ENCODE measurements at regions not wholly inside any gene's neighbourhood (a gene's known extent, or its start where the extent isn't known, plus 50 kb on each side); places are given as distances from the start of the nearest gene placed in this dataset.
A peak's percentile ranks its signal among the peaks of the same experiment; 100 is the strongest.
"Not testable (repeated sequence)": the region's sequence is repeated elsewhere in the genome, so short reads cannot be mapped to it uniquely, and the experiment has no call there.

DNA sequence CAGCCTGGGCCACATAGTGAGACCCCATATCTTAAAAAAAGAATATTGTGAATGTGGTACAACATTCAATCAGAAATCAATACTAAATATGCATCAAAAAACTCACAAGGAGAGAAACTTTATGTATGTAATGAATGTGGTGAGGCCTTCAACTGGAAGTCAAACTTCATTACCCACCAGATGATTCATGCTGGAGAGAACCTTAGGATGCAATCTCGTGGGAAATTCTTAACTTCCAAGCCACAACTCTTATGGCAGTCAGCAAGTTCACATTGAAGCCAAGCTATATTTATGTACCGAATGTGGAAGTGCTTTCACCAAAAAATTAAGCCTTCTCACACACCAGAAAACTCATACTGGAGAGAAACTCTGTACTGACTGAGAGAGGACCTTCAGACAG is 84.5 kb upstream of the UXT start:
- no peak overlapping the region for H3K4me3 ChIP-seq (replicated peaks in 1 of 4; ENCODE audit: control extremely low read depth in 1 of 4, insufficient read depth in 1 of 4, low read depth in 3 of 4, low read length in 4 of 4)
- H4K20me1 ChIP-seq (ENCODE audit: control insufficient read depth, extremely low read depth, insufficient read depth, low read length) = no peaks in the 10 kb centered on the region
- no peak overlapping the region for H3K9ac ChIP-seq (ENCODE audit: insufficient read depth, low read length)
- H3K4me1 ChIP-seq (ENCODE audit: control insufficient read depth, extremely low read depth, insufficient read depth, low read length) = no peaks in the 10 kb centered on the region
- H2AFZ ChIP-seq (ENCODE audit: low read length) = no peak overlapping the region
- H3K9me3 ChIP-seq (ENCODE audit: control insufficient read depth, insufficient read depth, low read depth, low read length) = no peaks in the 10 kb centered on the region
- H3K27me3 ChIP-seq (ENCODE audit: control insufficient read depth, insufficient read depth, low read length) = peaks cover 2% of the 10 kb centered on the region
- H3K36me3 ChIP-seq (ENCODE audit: control insufficient read depth, insufficient read depth, low read length) = no peaks in the 10 kb centered on the region
- peak; percentile 26 to 27 for DNase-seq (ENCODE audit: low read depth in 2 of 2)
- no peak overlapping the region for H3K27ac ChIP-seq (ENCODE audit: insufficient read depth, low read length)
- H3K4me2 ChIP-seq (ENCODE audit: extremely low read depth, insufficient read depth, low read length) = no peak overlapping the region
- H3K79me2 ChIP-seq (ENCODE audit: control insufficient read depth, insufficient read depth, low read length) = no peaks in the 10 kb centered on the region
- TF ChIP-seq, protein P1, sequence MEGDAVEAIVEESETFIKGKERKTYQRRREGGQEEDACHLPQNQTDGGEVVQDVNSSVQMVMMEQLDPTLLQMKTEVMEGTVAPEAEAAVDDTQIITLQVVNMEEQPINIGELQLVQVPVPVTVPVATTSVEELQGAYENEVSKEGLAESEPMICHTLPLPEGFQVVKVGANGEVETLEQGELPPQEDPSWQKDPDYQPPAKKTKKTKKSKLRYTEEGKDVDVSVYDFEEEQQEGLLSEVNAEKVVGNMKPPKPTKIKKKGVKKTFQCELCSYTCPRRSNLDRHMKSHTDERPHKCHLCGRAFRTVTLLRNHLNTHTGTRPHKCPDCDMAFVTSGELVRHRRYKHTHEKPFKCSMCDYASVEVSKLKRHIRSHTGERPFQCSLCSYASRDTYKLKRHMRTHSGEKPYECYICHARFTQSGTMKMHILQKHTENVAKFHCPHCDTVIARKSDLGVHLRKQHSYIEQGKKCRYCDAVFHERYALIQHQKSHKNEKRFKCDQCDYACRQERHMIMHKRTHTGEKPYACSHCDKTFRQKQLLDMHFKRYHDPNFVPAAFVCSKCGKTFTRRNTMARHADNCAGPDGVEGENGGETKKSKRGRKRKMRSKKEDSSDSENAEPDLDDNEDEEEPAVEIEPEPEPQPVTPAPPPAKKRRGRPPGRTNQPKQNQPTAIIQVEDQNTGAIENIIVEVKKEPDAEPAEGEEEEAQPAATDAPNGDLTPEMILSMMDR (conservative IDR thresholded peaks at IDR 0.05 in 1 of 2, IDR thresholded peaks at IDR 0.05 in 1 of 2; ENCODE audit: low read depth in 1 of 2, low read length in 2 of 2) = no peak
- TF ChIP-seq EZH2 (IDR thresholded peaks at IDR 0.05; ENCODE audit: low read length, missing control alignments) = no peak

DNA sequence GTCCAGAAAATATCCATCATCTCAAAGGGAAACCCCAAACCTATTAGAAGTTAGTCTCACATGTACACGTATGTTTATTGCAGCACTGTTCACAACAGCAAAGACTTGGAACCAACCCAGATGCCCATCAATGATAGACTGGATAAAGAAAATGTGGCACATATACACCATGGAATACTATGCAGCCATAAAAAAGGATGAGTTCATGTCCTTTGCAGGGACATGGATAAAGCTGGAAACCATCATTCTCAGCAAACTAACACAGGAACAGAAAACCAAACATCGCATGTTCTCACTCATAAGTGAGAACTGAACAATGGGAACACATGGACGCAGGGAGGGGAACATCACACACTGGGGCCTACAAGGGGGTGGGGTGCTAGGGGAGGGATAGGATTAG is 79.9 kb upstream of the UXT start:
- H3K4me3 ChIP-seq (replicated peaks in 1 of 4; ENCODE audit: control extremely low read depth in 1 of 4, insufficient read depth in 1 of 4, low read depth in 3 of 4, low read length in 4 of 4); H3K4me1 ChIP-seq (ENCODE audit: control insufficient read depth, extremely low read depth, insufficient read depth, low read length); H3K9ac ChIP-seq (ENCODE audit: insufficient read depth, low read length); H2AFZ ChIP-seq (ENCODE audit: low read length); H4K20me1 ChIP-seq (ENCODE audit: control insufficient read depth, extremely low read depth, insufficient read depth, low read length); DNase-seq (ENCODE audit: low read depth in 2 of 2); H3K27me3 ChIP-seq (ENCODE audit: control insufficient read depth, insufficient read depth, low read length); H3K79me2 ChIP-seq (ENCODE audit: control insufficient read depth, insufficient read depth, low read length); H3K36me3 ChIP-seq (ENCODE audit: control insufficient read depth, insufficient read depth, low read length); H3K27ac ChIP-seq (ENCODE audit: insufficient read depth, low read length); H3K4me2 ChIP-seq (ENCODE audit: extremely low read depth, insufficient read depth, low read length); H3K9me3 ChIP-seq (ENCODE audit: control insufficient read depth, insufficient read depth, low read depth, low read length): not testable (repeated sequence)

DNA sequence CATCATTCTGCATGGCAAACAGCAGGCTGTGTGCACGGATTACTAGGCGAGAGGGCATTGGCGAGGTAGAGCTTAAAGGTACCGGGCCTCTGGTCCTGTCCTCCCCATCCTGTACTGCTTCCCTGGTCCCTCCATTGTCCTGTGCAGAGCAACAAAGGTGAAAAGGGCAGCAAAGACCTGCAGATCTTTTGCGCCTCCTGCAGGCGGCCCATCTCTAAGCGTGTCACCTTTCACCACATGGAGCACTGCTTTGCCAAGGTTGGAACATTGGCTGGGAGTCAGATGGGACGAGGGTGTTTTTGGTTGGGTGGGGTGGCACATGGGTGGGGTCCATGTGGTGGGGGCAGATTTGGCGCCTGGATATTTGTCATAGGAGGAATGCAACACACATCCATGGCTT is 64.7 kb upstream of the UXT start:
- Histone ChIP-seq H3K36me3 (ENCODE audit: control insufficient read depth, insufficient read depth, low read length) (no peaks in the 10 kb centered on the region), H3K27me3 (ENCODE audit: control insufficient read depth, insufficient read depth, low read length) (no peaks in the 10 kb centered on the region), H2AFZ (ENCODE audit: low read length) (no peak overlapping the region), H4K20me1 (ENCODE audit: control insufficient read depth, extremely low read depth, insufficient read depth, low read length) (no peaks in the 10 kb centered on the region), H3K27ac (ENCODE audit: insufficient read depth, low read length) (no peak overlapping the region), H3K9me3 (ENCODE audit: control insufficient read depth, insufficient read depth, low read depth, low read length) (no peaks in the 10 kb centered on the region), H3K4me2 (ENCODE audit: extremely low read depth, insufficient read depth, low read length) (no peak overlapping the region), H3K79me2 (ENCODE audit: control insufficient read depth, insufficient read depth, low read length) (no peaks in the 10 kb centered on the region), H3K4me1 (ENCODE audit: control insufficient read depth, extremely low read depth, insufficient read depth, low read length) (no peaks in the 10 kb centered on the region), H3K9ac (ENCODE audit: insufficient read depth, low read length) (no peak overlapping the region), H3K4me3 (replicated peaks in 1 of 4; ENCODE audit: control extremely low read depth in 1 of 4, insufficient read depth in 1 of 4, low read depth in 3 of 4, low read length in 4 of 4) (no peak overlapping the region)
- DNase-seq (ENCODE audit: low read depth in 2 of 2) = no peak
- no peak for TF ChIP-seq EZH2 (IDR thresholded peaks at IDR 0.05; ENCODE audit: low read length, missing control alignments)
- TF ChIP-seq, protein P1 (conservative IDR thresholded peaks at IDR 0.05 in 1 of 2, IDR thresholded peaks at IDR 0.05 in 1 of 2; ENCODE audit: low read depth in 1 of 2, low read length in 2 of 2) = no peak

DNA sequence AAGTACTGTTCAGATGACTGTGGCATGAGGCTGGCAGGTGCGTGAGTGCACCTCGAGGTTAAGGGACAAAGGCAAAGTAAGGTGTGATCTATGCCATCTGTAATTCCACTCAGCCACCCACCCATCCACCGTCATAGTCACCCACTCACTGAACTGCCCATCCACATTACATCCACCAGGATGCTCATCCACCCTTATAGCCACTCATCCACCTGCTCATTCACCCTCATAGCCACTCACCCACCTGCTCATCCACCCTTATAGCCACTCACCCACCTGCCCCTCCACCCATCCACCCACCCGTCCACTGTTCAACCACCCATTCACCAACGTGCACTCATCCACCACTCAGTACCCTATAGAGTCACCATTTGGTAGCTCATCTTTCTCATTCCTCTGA is 64.1 kb upstream of the UXT start:
- Histone ChIP-seq H3K4me1 (ENCODE audit: control insufficient read depth, extremely low read depth, insufficient read depth, low read length) (no peaks in the 10 kb centered on the region), H3K27ac (ENCODE audit: insufficient read depth, low read length) (no peak overlapping the region), H4K20me1 (ENCODE audit: control insufficient read depth, extremely low read depth, insufficient read depth, low read length) (no peaks in the 10 kb centered on the region), H3K9ac (ENCODE audit: insufficient read depth, low read length) (no peak overlapping the region), H3K36me3 (ENCODE audit: control insufficient read depth, insufficient read depth, low read length) (no peaks in the 10 kb centered on the region), H3K79me2 (ENCODE audit: control insufficient read depth, insufficient read depth, low read length) (no peaks in the 10 kb centered on the region), H3K9me3 (ENCODE audit: control insufficient read depth, insufficient read depth, low read depth, low read length) (no peaks in the 10 kb centered on the region), H2AFZ (ENCODE audit: low read length) (no peak overlapping the region), H3K4me2 (ENCODE audit: extremely low read depth, insufficient read depth, low read length) (no peak overlapping the region), H3K4me3 (replicated peaks in 1 of 4; ENCODE audit: control extremely low read depth in 1 of 4, insufficient read depth in 1 of 4, low read depth in 3 of 4, low read length in 4 of 4) (no peak overlapping the region), H3K27me3 (ENCODE audit: control insufficient read depth, insufficient read depth, low read length) (no peaks in the 10 kb centered on the region)
- TF ChIP-seq EZH2 (IDR thresholded peaks at IDR 0.05; ENCODE audit: low read length, missing control alignments) = no peak
- TF ChIP-seq, protein P1 (conservative IDR thresholded peaks at IDR 0.05 in 1 of 2, IDR thresholded peaks at IDR 0.05 in 1 of 2; ENCODE audit: low read depth in 1 of 2, low read length in 2 of 2) = no peak
- no peak for DNase-seq (ENCODE audit: low read depth in 2 of 2)
